Ectodermal cell (in vitro differentiated cells): ENCODE measurements at regions not wholly inside any gene's neighbourhood (a gene's known extent, or its start where the extent isn't known, plus 50 kb on each side); places are given as distances from the start of the nearest gene placed in this dataset.

ENCODE experiments used
- H3K27ac ChIP-seq: 2 replicates; pipeline ENCODE4 v1.7.0; 2013; ENCODE audit warnings: mild to moderate bottlenecking, low read depth, low read length; ENCODE audit not compliant: insufficient read depth, poor library complexity, severe bottlenecking
- H3K27me3 ChIP-seq: 2 replicates; pipeline ENCODE4 v1.7.0; 2013; ENCODE audit warnings: mild to moderate bottlenecking, low read length; ENCODE audit not compliant: insufficient read depth, control insufficient read depth, poor library complexity, severe bottlenecking
- H3K36me3 ChIP-seq: one replicate; pipeline ENCODE4 v1.7.0; 2013; ENCODE audit warnings: low read length; ENCODE audit not compliant: control insufficient read depth, insufficient read depth
- H3K4me1 ChIP-seq: one replicate; pipeline ENCODE4 v1.7.0; 2013; ENCODE audit warnings: low read length; ENCODE audit not compliant: control insufficient read depth, insufficient read depth
- H3K4me3 ChIP-seq: 2 replicates; pipeline ENCODE4 v1.7.0; 2013; ENCODE audit warnings: low read depth, low read length, control low read depth; ENCODE audit not compliant: insufficient read depth
- H3K9me3 ChIP-seq: 2 replicates; pipeline ENCODE4 v1.7.0; 2013; ENCODE audit warnings: mild to moderate bottlenecking, low read length, moderate library complexity; ENCODE audit not compliant: control insufficient read depth
- WGBS, 2 experiments: methylation state at CpG; one replicate each; pipeline ENCODE4 v1.1.7; 2013; ENCODE audit warnings: missing lambda C conversion rate in 2 of 2; 5-methylcytosine and 5-hydroxymethylcytosine counted together

GRCh38 chr13:50101590-50101989, 86.3 kb downstream of the KCNRG start:
- H3K9me3 ChIP-seq: peaks cover 4% of the 10 kb centered on the region
- peaks cover 4% of the 10 kb centered on the region for H3K36me3 ChIP-seq

GRCh38 chr13:50104493-50104892, 89.2 kb downstream of the KCNRG start:
- Histone ChIP-seq H3K27me3 (no peaks in the 10 kb centered on the region), H3K27ac (no peak overlapping the region), H3K4me1 (no peaks in the 10 kb centered on the region), H3K36me3 (no peaks in the 10 kb centered on the region), H3K9me3 (no peaks in the 10 kb centered on the region), H3K4me3 (no peak overlapping the region)
- 75 to 92% methylated on average over 1 of the region's 1 CpG for WGBS, 2 experiments

More at GRCh38 chr13:50101590-50101989, 86.3 kb downstream of the KCNRG start:
- H3K27me3 ChIP-seq: no peaks in the 10 kb centered on the region
- no peak overlapping the region for H3K4me3 ChIP-seq
- no peak overlapping the region for H3K27ac ChIP-seq
- no peaks in the 10 kb centered on the region for H3K4me1 ChIP-seq

- Histone ChIP-seq H3K36me3 (no peaks in the 10 kb centered on the region), H3K4me1 (no peaks in the 10 kb centered on the region), H3K4me3 (no peak overlapping the region), H3K27ac (no peak overlapping the region), H3K9me3 (no peaks in the 10 kb centered on the region), H3K27me3 (no peaks in the 10 kb centered on the region)
- 89 to 90% methylated on average over 1 of the region's 1 CpG for WGBS, 2 experiments
Measured at GRCh38 chr13:50106559-50106958, 91.3 kb downstream of the KCNRG start.

GRCh38 chr13:50107205-50107604, 92.0 kb downstream of the KCNRG start:
- H3K27me3 ChIP-seq: no peaks in the 10 kb centered on the region
- H3K27ac ChIP-seq: no peak overlapping the region
- H3K4me1 ChIP-seq: no peaks in the 10 kb centered on the region
- H3K4me3 ChIP-seq: no peak overlapping the region
- no peaks in the 10 kb centered on the region for H3K36me3 ChIP-seq
- no peaks in the 10 kb centered on the region for H3K9me3 ChIP-seq
- WGBS, 2 experiments: 100% methylated on average over 1 of the region's 1 CpG; no CpG with 5 or more reads in 1 of the 2 experiments

DNA sequence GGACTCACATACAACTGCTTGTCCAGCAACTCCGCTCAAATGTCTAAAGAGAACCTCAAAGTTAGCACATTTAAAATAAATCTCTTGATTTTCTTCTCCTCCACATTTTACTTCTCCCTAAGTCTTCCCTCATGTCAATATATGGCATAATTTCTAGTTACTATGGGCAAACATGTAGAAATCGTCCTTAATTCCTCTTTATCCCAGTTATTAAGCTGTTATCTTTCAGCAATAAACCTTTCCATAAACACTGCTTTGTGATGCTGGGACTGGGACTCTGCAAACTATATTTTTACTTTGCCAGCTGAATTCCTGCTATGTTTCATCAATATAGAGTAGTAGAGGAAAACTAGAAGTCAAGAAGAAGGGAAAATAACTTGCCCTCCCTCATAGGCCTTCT, 99.7 kb downstream of the KCNRG start:
- Histone ChIP-seq H3K4me3 (no peak overlapping the region), H3K36me3 (no peaks in the 10 kb centered on the region), H3K27me3 (peaks cover 2% of the 10 kb centered on the region), H3K27ac (no peak overlapping the region), H3K9me3 (no peaks in the 10 kb centered on the region), H3K4me1 (no peaks in the 10 kb centered on the region)
- WGBS, 2 experiments: 92 to 94% methylated on average over 2 of the region's 2 CpGs

GRCh38 chr13:50115695-50116094, 100.5 kb downstream of the KCNRG start:
- WGBS, 2 experiments: 95 to 96% methylated on average over 3 of the region's 3 CpGs

DNA sequence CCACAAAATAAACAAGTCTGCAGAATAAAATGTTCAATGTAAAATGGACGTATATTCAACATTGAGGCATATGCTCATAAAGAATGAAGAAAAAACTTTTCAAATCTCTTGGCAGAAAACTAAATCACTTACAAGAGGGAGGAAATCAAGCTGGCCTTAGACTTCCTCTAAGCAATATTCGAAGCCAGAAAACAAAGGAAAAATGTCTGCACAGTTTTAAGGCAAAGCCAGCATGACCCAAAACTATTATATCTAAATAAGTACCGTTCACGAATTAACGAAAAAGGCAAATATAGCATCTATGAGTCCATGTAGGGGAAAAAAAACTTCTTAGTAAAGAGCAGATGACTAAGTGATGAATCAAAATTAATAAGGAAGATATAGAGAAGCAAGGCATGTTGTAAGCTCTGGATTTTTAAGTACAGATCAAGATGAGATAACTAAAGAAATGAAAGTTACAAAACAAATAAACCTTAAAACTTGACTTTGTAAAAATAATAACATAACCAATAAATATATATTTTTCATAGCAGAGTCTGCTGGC, 101.3 kb downstream of the KCNRG start:
- Histone ChIP-seq H3K36me3 (no peaks in the 10 kb centered on the region), H3K4me1 (no peaks in the 10 kb centered on the region), H3K27ac (no peak overlapping the region), H3K4me3 (no peak overlapping the region), H3K27me3 (peaks cover 13% of the 10 kb centered on the region), H3K9me3 (no peaks in the 10 kb centered on the region)
- 96 to 97% methylated on average over 5 of the region's 5 CpGs for WGBS, 2 experiments

More at GRCh38 chr13:50115695-50116094, 100.5 kb downstream of the KCNRG start:
- Histone ChIP-seq H3K27me3 (peaks cover 5% of the 10 kb centered on the region), H3K9me3 (no peaks in the 10 kb centered on the region), H3K27ac (no peak overlapping the region), H3K36me3 (no peaks in the 10 kb centered on the region), H3K4me3 (no peak overlapping the region), H3K4me1 (no peaks in the 10 kb centered on the region)

DNA sequence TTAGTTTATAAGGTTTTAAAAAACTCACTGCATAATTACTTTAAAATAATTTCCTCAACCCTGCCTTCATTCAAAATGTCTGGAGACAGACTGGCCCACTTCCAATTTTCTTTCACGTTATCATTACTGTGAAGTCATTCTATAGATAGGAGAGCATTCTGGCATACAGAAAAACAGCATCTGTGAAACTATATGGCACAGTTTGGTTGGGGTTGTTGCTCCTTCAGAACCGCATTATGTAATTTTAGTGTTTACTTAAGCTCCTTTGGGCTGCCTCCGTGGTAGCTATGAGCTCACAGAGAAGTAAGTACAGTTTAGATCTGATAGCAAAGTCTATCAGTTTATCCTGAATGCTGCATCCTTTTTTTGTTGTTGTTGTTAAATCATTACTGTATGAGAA, 104.3 kb downstream of the KCNRG start:
- WGBS, 2 experiments: 80 to 85% methylated on average over 3 of the region's 3 CpGs
- H3K27me3 ChIP-seq: peaks cover 43% of the 10 kb centered on the region
- no peak overlapping the region for H3K27ac ChIP-seq
- no peak overlapping the region for H3K4me3 ChIP-seq
- H3K36me3 ChIP-seq: no peaks in the 10 kb centered on the region
- no peaks in the 10 kb centered on the region for H3K4me1 ChIP-seq
- H3K9me3 ChIP-seq: no peaks in the 10 kb centered on the region

DNA sequence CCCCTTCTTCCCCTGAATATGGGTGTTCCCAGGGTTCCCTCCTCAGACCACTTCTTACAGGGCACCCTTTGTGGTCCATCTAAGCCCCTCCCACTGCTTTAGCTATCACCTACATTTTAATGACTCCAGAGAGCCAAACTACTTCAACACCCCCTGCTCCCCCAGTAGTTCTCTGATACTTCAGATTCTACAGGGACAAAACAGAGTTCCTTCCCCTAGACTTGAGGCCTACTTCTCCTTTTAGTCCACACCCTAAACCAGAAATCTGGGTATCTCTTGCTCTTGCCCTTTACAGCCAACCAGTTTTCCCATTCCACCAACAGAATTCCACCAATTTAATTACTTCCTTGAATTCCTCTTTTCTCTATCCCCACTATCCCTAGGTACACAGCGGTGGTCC, 107.2 kb downstream of the KCNRG start:
- Histone ChIP-seq H3K36me3 (no peaks in the 10 kb centered on the region), H3K27ac (no peak overlapping the region), H3K4me1 (peaks cover 12% of the 10 kb centered on the region), H3K27me3 (peaks cover 71% of the 10 kb centered on the region), H3K4me3 (no peak overlapping the region), H3K9me3 (no peaks in the 10 kb centered on the region)
- 60 to 68% methylated on average over 1 of the region's 1 CpG for WGBS, 2 experiments

DNA sequence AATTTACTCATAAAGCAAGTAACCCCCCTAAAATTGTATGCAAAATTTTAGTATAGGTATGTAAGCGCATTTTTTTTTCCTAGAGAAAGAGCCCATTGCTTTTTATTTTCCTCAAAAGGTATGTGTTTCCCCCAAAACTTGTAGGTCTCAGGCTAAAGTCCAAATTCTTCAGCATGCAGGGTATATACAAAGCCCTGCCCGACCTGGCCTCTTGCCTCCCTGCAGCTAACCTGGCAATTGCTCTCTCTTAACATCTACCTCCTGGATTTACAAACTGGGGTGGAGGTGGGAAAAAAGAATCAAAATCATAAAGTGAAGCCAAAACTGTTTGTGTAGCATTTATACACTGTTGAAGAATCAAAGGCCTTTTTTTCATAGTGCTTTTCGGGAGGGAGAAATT, 107.8 kb downstream of the KCNRG start:
- Histone ChIP-seq H3K4me3 (no peak overlapping the region), H3K4me1 (peaks cover 13% of the 10 kb centered on the region), H3K9me3 (no peaks in the 10 kb centered on the region), H3K36me3 (no peaks in the 10 kb centered on the region), H3K27me3 (peaks cover 77% of the 10 kb centered on the region), H3K27ac (no peak overlapping the region)
- 42 to 49% methylated on average over 2 of the region's 3 CpGs for WGBS, 2 experiments

GRCh38 chr13:50123515-50123861, 108.2 kb downstream of the KCNRG start:
- 4% methylated on average over 13 of the region's 13 CpGs for WGBS, 2 experiments
- Histone ChIP-seq H3K27me3 (peaks cover 82% of the 10 kb centered on the region), H3K4me1 (peaks cover 13% of the 10 kb centered on the region), H3K4me3 (peak overlapping the region; percentile 73), H3K9me3 (no peaks in the 10 kb centered on the region), H3K36me3 (no peaks in the 10 kb centered on the region), H3K27ac (no peak overlapping the region)
